ENCODE measurements at regions not wholly inside any gene's neighbourhood (a gene's known extent, or its start where the extent isn't known, plus 50 kb on each side); places are given as distances from the start of the nearest gene placed in this dataset.

- DNase-seq (ENCODE audit: low spot score, unreplicated experiment), result no peak
- H3K4me3 Mint-ChIP-seq (ENCODE audit: low read depth), result no peak overlapping the region
- H3K27ac Mint-ChIP-seq, result no peak overlapping the region
- no peak for TF ChIP-seq CTCF (IDR thresholded peaks at IDR 0.05; ENCODE audit: unreplicated experiment)
- peaks cover 19% of the 10 kb centered on the region for H3K27me3 Mint-ChIP-seq
- H3K9me3 Mint-ChIP-seq (ENCODE audit: low read depth), result no peaks in the 10 kb centered on the region
- no peaks in the 10 kb centered on the region for H3K36me3 Mint-ChIP-seq (ENCODE audit: insufficient read depth)
- H3K4me1 Mint-ChIP-seq (ENCODE audit: low read depth), result no peaks in the 10 kb centered on the region
Measured at GRCh38 chr19:31970027-31970461, 375.4 kb upstream of the ZNF507 start.

GRCh38 chr19:31974290-31974689 is 371.1 kb upstream of the ZNF507 start:
- Mint-ChIP-seq H3K9me3 (ENCODE audit: low read depth) (no peaks in the 10 kb centered on the region), H3K4me1 (ENCODE audit: low read depth) (no peaks in the 10 kb centered on the region), H3K36me3 (ENCODE audit: insufficient read depth) (no peaks in the 10 kb centered on the region), H3K27me3 (peaks cover 25% of the 10 kb centered on the region), H3K27ac (no peak overlapping the region), H3K4me3 (ENCODE audit: low read depth) (no peak overlapping the region)
- TF ChIP-seq CTCF (IDR thresholded peaks at IDR 0.05; ENCODE audit: unreplicated experiment), result no peak
- DNase-seq (ENCODE audit: low spot score, unreplicated experiment), result no peak

GRCh38 chr19:31974941-31975340 is 370.5 kb upstream of the ZNF507 start:
- H3K9me3 Mint-ChIP-seq (ENCODE audit: low read depth), result no peaks in the 10 kb centered on the region
- DNase-seq (ENCODE audit: low spot score, unreplicated experiment), result no peak
- no peaks in the 10 kb centered on the region for H3K36me3 Mint-ChIP-seq (ENCODE audit: insufficient read depth)
- H3K4me1 Mint-ChIP-seq (ENCODE audit: low read depth), result no peaks in the 10 kb centered on the region
- H3K27me3 Mint-ChIP-seq, result peaks cover 24% of the 10 kb centered on the region
- H3K4me3 Mint-ChIP-seq (ENCODE audit: low read depth), result no peak overlapping the region
- H3K27ac Mint-ChIP-seq, result no peak overlapping the region
- no peak for TF ChIP-seq CTCF (IDR thresholded peaks at IDR 0.05; ENCODE audit: unreplicated experiment)

GRCh38 chr19:31975461-31975860 is 369.9 kb upstream of the ZNF507 start:
- no peak for TF ChIP-seq CTCF (IDR thresholded peaks at IDR 0.05; ENCODE audit: unreplicated experiment)
- no peaks in the 10 kb centered on the region for H3K4me1 Mint-ChIP-seq (ENCODE audit: low read depth)
- H3K27ac Mint-ChIP-seq, result no peak overlapping the region
- no peaks in the 10 kb centered on the region for H3K36me3 Mint-ChIP-seq (ENCODE audit: insufficient read depth)
- DNase-seq (ENCODE audit: low spot score, unreplicated experiment), result no peak
- H3K27me3 Mint-ChIP-seq, result peaks cover 21% of the 10 kb centered on the region
- H3K4me3 Mint-ChIP-seq (ENCODE audit: low read depth), result no peak overlapping the region
- H3K9me3 Mint-ChIP-seq (ENCODE audit: low read depth), result no peaks in the 10 kb centered on the region

- Mint-ChIP-seq H3K9me3 (ENCODE audit: low read depth) (no peaks in the 10 kb centered on the region), H3K4me3 (ENCODE audit: low read depth) (no peak overlapping the region), H3K4me1 (ENCODE audit: low read depth) (no peaks in the 10 kb centered on the region), H3K27me3 (peaks cover 21% of the 10 kb centered on the region), H3K27ac (no peak overlapping the region), H3K36me3 (ENCODE audit: insufficient read depth) (no peaks in the 10 kb centered on the region)
- DNase-seq (ENCODE audit: low spot score, unreplicated experiment), result no peak
- no peak for TF ChIP-seq CTCF (IDR thresholded peaks at IDR 0.05; ENCODE audit: unreplicated experiment)
Measured at GRCh38 chr19:31976775-31977536, 368.5 kb upstream of the ZNF507 start.
